LNCaP clone FGC (cell line): ENCODE measurements at regions not wholly inside any gene's neighbourhood (a gene's known extent, or its start where the extent isn't known, plus 50 kb on each side); places are given as distances from the start of the nearest gene placed in this dataset.

Source experiments
- DNase-seq: peaks from one replicate; pipeline ENCODE4 v3.0.0-alpha.2; 2011; ENCODE audit warnings: low read depth
- H3K4me3 ChIP-seq: 2 replicates; pipeline ENCODE4 v1.5.1; 2011; ENCODE audit warnings: mild to moderate bottlenecking, low read depth, low read length, control low read depth
- CTCF ChIP-seq: IDR thresholded peaks from 2 replicates; pipeline ENCODE4 v1.5.1; 2012; ENCODE audit warnings: mild to moderate bottlenecking; ENCODE audit not compliant: control insufficient read depth, insufficient read depth; ENCODE audit errors: extremely low read depth

DNA sequence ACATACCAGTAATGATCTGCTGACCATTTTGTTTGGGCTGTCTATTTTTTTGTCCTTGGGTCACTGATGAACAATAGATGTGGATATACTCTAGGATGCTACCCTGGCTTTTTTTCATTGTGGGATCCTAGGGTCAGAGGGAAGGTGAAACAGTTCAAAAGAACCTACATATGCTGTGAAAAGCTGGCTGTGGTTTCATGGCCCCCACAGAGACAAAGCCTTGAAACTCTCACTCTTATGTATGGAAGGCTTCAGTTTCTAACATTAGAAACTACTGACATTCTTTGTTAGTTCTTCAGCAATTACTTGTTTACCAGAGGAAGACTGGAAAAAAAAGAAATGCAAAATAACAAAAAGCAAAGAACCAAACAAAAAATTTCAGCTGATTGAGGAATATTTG lies 250.7 kb downstream of the FAT3 start:
- no peak for DNase-seq
- no peak overlapping the region for H3K4me3 ChIP-seq
- TF ChIP-seq CTCF = no peak

GRCh38 chr11:92475819-92476218 lies 251.2 kb downstream of the FAT3 start:
- no peak for TF ChIP-seq CTCF
- H3K4me3 ChIP-seq = no peak overlapping the region
- no peak for DNase-seq

DNA sequence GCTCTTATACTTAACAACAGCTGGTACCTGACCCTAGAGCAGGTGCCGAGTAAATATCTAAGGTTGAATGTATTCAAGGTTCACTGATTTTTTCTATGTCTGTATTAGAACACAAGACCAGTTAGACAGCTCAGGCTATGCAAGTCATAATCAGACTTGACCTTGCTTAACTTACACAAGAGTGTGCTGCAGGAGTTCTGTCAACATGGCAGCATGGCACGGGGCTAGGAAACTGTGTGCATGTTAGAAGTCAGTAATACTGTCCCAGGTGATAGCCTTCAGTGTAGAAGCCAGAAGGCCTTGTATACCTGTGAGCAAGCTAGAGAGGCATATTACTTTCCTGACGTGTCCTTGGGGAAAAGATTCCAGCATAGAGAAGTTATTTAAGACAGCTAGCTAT lies 253.1 kb downstream of the FAT3 start:
- TF ChIP-seq CTCF = no peak
- H3K4me3 ChIP-seq = no peak overlapping the region
- DNase-seq = no peak

- DNase-seq = no peak
- H3K4me3 ChIP-seq = no peak overlapping the region
- no peak for TF ChIP-seq CTCF
These were observed 255.9 kb downstream of the FAT3 start for GRCh38 chr11:92480499-92480898.

DNA sequence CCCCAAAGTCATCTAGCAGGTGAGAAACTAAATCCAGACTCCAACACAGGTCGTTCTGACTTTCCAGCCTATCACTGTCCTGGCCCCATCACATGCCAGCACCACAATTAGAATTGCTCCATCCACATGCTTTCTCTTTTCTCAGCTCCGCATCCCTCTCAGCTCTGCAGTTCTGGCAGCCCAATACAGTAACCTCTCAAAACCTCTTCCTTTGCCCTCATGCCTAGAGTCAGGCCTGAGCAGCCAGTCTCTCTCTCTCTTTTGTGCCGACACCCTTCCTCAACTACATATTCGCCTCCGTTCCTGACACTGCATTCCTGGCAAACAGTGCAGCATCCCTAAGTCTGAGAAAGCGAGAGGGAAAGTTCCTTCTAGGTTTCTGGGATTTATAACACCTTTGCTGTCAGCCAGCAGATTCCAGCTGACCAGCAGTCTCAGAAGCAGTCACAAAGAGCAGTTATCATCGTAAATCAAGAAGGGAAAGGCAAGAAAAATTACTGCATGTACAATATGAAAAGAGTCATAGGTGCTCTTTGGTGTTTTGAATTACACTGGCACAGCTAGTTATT lies 258.0 kb downstream of the FAT3 start:
- TF ChIP-seq CTCF = no peak
- no peak for DNase-seq
- H3K4me3 ChIP-seq = no peak overlapping the region

GRCh38 chr11:92484570-92484969 lies 260.0 kb downstream of the FAT3 start:
- no peak for TF ChIP-seq CTCF
- H3K4me3 ChIP-seq = no peak overlapping the region
- no peak for DNase-seq

DNA sequence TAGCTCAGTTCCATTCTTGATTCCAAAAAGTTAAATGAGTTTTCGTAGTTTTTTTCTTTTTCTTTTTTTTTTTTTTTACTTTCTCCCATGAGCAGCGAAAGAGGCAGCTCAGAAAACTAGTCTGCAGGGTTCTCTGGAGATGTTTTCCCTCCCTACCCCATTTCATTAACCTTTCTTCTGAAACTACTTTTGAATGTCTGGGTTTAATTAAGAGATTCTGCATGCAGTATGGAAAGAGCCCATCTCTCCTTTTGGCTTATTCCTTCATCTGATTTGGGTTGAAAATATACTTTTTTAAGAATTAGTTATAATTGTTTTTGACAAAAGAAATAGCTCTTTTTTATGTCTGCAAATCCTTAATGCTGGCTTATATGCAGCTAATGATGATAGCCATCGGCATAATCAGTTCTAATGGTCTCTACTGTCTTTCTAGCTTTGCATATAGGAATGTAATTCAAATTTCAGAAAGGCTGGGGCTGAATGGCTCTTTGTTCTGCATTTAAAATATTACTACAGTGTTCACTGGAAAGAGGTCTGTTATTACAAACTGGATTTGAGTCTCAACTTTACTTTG lies 265.3 kb downstream of the FAT3 start:
- no peak overlapping the region for H3K4me3 ChIP-seq
- no peak for TF ChIP-seq CTCF
- DNase-seq = no peak
